ENCODE measurements at regions not wholly inside any gene's neighbourhood (a gene's known extent, or its start where the extent isn't known, plus 50 kb on each side); places are given as distances from the start of the nearest gene placed in this dataset.

- Mint-ChIP-seq H3K36me3 (ENCODE audit: low read depth) (no peaks in the 10 kb centered on the region), H3K4me3 (no peak overlapping the region), H3K4me1 (no peaks in the 10 kb centered on the region), H3K27ac (no peak overlapping the region), H3K27me3 (ENCODE audit: low read depth) (peaks cover 4% of the 10 kb centered on the region), H3K9me3 (no peaks in the 10 kb centered on the region)
- no peak for TF ChIP-seq CTCF (IDR thresholded peaks at IDR 0.05; ENCODE audit: unreplicated experiment in 3 of 3)
These were observed 163.7 kb downstream of the LTN1 start for GRCh38 chr21:28828981-28829380.

GRCh38 chr21:28828021-28828420 is 164.7 kb downstream of the LTN1 start:
- H3K9me3 Mint-ChIP-seq = no peaks in the 10 kb centered on the region
- H3K27me3 Mint-ChIP-seq (ENCODE audit: low read depth) = peaks cover 4% of the 10 kb centered on the region
- H3K4me1 Mint-ChIP-seq = peaks cover 8% of the 10 kb centered on the region
- H3K4me3 Mint-ChIP-seq = no peak overlapping the region
- TF ChIP-seq CTCF (IDR thresholded peaks at IDR 0.05; ENCODE audit: unreplicated experiment in 3 of 3) = no peak
- no peak overlapping the region for H3K27ac Mint-ChIP-seq
- no peaks in the 10 kb centered on the region for H3K36me3 Mint-ChIP-seq (ENCODE audit: low read depth)

- TF ChIP-seq CTCF (IDR thresholded peaks at IDR 0.05; ENCODE audit: unreplicated experiment in 3 of 3) = no peak
- Mint-ChIP-seq H3K36me3 (ENCODE audit: low read depth) (no peaks in the 10 kb centered on the region), H3K4me3 (no peak overlapping the region), H3K27ac (no peak overlapping the region), H3K27me3 (ENCODE audit: low read depth) (peaks cover 4% of the 10 kb centered on the region), H3K9me3 (no peaks in the 10 kb centered on the region), H3K4me1 (peaks cover 14% of the 10 kb centered on the region)
These were observed 165.3 kb downstream of the LTN1 start for GRCh38 chr21:28827422-28827821.

DNA sequence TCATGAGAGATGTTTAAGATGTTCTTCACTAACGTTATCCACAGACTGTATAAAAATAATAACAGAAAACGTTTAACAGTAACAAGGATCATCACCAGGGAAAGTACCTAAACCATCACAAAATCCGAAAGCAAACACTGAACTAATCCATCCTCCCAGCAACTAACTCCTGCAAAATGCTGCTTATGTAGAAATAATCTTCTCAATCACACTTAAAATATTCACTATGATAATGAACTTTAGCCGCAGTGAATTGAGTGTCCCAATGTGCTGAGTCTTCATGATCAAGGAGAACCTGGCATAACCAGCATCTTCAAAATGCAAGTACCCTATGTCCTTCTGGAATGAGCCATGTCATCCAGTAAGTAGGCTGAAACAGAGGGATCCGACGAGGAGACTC is 166.1 kb downstream of the LTN1 start:
- Mint-ChIP-seq H3K27ac (no peak overlapping the region), H3K36me3 (ENCODE audit: low read depth) (no peaks in the 10 kb centered on the region), H3K9me3 (no peaks in the 10 kb centered on the region), H3K27me3 (ENCODE audit: low read depth) (peaks cover 4% of the 10 kb centered on the region), H3K4me1 (peaks cover 17% of the 10 kb centered on the region), H3K4me3 (no peak overlapping the region)
- TF ChIP-seq CTCF (IDR thresholded peaks at IDR 0.05; ENCODE audit: unreplicated experiment in 3 of 3) = no peak

DNA sequence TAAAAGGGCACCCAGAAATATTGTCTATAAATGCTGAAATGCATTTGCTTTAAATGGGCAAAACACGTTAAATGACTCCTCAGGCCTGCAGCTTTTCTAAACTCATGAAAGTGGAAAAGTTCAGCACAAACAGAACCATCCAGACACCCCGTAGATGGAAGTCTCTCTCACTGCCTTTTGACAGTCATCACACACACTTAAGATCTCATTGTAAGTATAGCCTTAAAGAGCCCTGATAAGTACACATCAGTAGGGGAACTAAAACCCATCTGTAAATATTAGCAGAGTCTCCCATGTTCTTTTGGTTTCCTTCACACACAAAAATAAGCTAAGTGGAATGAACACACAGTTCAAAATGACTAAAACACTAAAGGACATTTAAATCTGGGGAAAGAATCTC is 166.7 kb downstream of the LTN1 start:
- H3K4me1 Mint-ChIP-seq = peaks cover 22% of the 10 kb centered on the region
- H3K27ac Mint-ChIP-seq = no peak overlapping the region
- no peaks in the 10 kb centered on the region for H3K9me3 Mint-ChIP-seq
- H3K27me3 Mint-ChIP-seq (ENCODE audit: low read depth) = peaks cover 4% of the 10 kb centered on the region
- H3K36me3 Mint-ChIP-seq (ENCODE audit: low read depth) = no peaks in the 10 kb centered on the region
- H3K4me3 Mint-ChIP-seq = no peak overlapping the region
- no peak for TF ChIP-seq CTCF (IDR thresholded peaks at IDR 0.05; ENCODE audit: unreplicated experiment in 3 of 3)

GRCh38 chr21:28823429-28823828 is 169.2 kb downstream of the LTN1 start:
- Mint-ChIP-seq H3K27ac (peak overlapping the region; percentile 45 to 90 (median 57)), H3K9me3 (peaks cover 2% of the 10 kb centered on the region), H3K4me1 (peaks cover 22% of the 10 kb centered on the region), H3K4me3 (no peak overlapping the region), H3K27me3 (ENCODE audit: low read depth) (no peaks in the 10 kb centered on the region), H3K36me3 (ENCODE audit: low read depth) (no peaks in the 10 kb centered on the region)
- no peak for TF ChIP-seq CTCF (IDR thresholded peaks at IDR 0.05; ENCODE audit: unreplicated experiment in 3 of 3)

All from nephron (organoid).